ENCODE measurements at regions not wholly inside any gene's neighbourhood (a gene's known extent, or its start where the extent isn't known, plus 50 kb on each side); places are given as distances from the start of the nearest gene placed in this dataset.
"Not testable (repeated sequence)": the region's sequence is repeated elsewhere in the genome, so short reads cannot be mapped to it uniquely, and the experiment has no call there.

DNA sequence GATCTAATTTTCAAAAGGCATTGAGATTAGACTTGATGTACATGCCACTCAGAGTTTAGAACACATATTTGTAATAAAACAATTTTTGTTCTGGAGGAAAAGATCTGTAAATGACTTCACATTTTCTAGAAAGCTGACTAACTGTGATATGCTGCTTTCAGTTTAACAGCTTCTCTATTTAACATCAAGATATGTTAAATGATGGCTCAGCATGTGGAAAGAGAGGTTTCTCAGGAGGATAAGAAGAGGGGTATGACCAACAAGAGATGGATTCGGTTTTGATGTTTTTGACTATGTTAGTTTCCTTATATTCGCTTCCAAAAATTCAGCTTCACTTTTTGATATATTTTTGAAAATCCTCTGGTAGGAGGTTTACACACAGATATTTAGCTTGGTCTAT, 698.7 kb downstream of the GLUD2 start:
- 83 to 91% methylated on average over 2 of the region's 2 CpGs for WGBS, 2 donors
- intact Hi-C loops (cut with DNase I; ENCODE audit: low total_unique reads): no loop called here
- Histone ChIP-seq H3K27ac (no peak overlapping the region), H3K36me3 (ENCODE audit: low read depth, missing control alignments) (no peaks in the 10 kb centered on the region), H3K4me3 (no peak overlapping the region), H3K9me3 (no peaks in the 10 kb centered on the region), H3K27me3 (no peaks in the 10 kb centered on the region), H3K4me1 (no peaks in the 10 kb centered on the region)
- no peak for DNase-seq
- TF ChIP-seq POLR2A (IDR thresholded peaks at IDR 0.05): no peak
- TF ChIP-seq, protein P1, sequence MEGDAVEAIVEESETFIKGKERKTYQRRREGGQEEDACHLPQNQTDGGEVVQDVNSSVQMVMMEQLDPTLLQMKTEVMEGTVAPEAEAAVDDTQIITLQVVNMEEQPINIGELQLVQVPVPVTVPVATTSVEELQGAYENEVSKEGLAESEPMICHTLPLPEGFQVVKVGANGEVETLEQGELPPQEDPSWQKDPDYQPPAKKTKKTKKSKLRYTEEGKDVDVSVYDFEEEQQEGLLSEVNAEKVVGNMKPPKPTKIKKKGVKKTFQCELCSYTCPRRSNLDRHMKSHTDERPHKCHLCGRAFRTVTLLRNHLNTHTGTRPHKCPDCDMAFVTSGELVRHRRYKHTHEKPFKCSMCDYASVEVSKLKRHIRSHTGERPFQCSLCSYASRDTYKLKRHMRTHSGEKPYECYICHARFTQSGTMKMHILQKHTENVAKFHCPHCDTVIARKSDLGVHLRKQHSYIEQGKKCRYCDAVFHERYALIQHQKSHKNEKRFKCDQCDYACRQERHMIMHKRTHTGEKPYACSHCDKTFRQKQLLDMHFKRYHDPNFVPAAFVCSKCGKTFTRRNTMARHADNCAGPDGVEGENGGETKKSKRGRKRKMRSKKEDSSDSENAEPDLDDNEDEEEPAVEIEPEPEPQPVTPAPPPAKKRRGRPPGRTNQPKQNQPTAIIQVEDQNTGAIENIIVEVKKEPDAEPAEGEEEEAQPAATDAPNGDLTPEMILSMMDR (IDR thresholded peaks at IDR 0.05): no peak

DNA sequence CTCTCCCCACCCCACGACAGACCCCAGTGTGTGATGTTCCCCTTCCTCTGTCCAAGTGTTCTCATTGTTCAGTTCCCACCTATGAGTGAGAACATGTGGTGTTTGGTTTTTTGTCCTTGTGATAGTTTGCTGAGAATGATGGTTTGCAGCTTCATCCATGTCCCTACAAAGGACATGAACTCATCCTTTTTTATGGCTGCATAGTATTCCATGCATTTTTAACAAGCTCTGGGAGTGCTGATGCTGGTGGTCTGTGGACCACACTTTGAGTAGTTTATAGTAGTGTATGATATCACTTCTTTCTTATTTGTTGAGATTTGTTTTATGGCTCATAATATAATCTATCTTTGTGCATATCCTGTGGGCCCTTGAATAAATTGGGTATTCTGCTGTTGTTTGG, 706.2 kb downstream of the GLUD2 start:
- H3K4me3 ChIP-seq; H3K27ac ChIP-seq; H3K27me3 ChIP-seq; H3K9me3 ChIP-seq; DNase-seq; intact Hi-C loops (cut with DNase I; ENCODE audit: low total_unique reads); H3K36me3 ChIP-seq (ENCODE audit: low read depth, missing control alignments); H3K4me1 ChIP-seq: not testable (repeated sequence)
- WGBS, 2 donors: 86% methylated on average over 1 of the region's 1 CpG; no CpG with 5 or more reads in 1 of the 2 donors

- H3K4me3 ChIP-seq: no peak overlapping the region
- no peaks in the 10 kb centered on the region for H3K4me1 ChIP-seq
- DNase-seq: no peak
- WGBS, 2 donors: 62 to 89% methylated on average over 2 of the region's 2 CpGs
- intact Hi-C loops (cut with DNase I; ENCODE audit: low total_unique reads): no loop called here
- H3K27ac ChIP-seq: no peak overlapping the region
- H3K36me3 ChIP-seq (ENCODE audit: low read depth, missing control alignments): no peaks in the 10 kb centered on the region
- H3K9me3 ChIP-seq: no peaks in the 10 kb centered on the region
- H3K27me3 ChIP-seq: no peaks in the 10 kb centered on the region
- no peak for TF ChIP-seq POLR2A (IDR thresholded peaks at IDR 0.05)
- TF ChIP-seq, protein P1 (IDR thresholded peaks at IDR 0.05): no peak
Measured at GRCh38 chrX:121754301-121754700, 706.9 kb downstream of the GLUD2 start.

DNA sequence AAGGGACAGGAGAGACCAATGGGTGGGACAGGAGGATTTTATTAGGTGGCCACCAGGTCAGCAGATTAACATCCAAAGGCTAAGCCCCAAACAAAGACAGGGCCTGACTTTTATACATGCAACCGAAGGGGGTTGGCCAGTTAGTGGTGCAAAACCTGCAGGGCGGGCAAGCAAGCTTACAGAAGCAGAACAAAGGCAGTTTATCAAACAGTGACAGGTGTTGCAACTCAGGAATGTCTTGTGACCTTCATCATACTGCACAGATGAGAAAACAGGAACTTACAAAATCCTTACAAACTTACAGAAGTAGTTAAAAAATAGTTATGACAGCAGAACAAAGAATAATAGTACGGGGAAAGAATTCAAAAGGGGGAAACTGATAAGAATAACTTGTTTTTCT, 708.1 kb downstream of the GLUD2 start:
- WGBS, 2 donors: 60 to 69% methylated on average over 2 to 3 of the region's 3 CpGs
- no peaks in the 10 kb centered on the region for H3K36me3 ChIP-seq (ENCODE audit: low read depth, missing control alignments)
- no peak overlapping the region for H3K27ac ChIP-seq
- no peaks in the 10 kb centered on the region for H3K9me3 ChIP-seq
- no peak overlapping the region for H3K4me3 ChIP-seq
- no peaks in the 10 kb centered on the region for H3K4me1 ChIP-seq
- H3K27me3 ChIP-seq: no peaks in the 10 kb centered on the region
- DNase-seq: no peak
- intact Hi-C loops (cut with DNase I; ENCODE audit: low total_unique reads): no loop called here
- TF ChIP-seq POLR2A (IDR thresholded peaks at IDR 0.05): no peak
- TF ChIP-seq, protein P1 (IDR thresholded peaks at IDR 0.05): no peak

DNA sequence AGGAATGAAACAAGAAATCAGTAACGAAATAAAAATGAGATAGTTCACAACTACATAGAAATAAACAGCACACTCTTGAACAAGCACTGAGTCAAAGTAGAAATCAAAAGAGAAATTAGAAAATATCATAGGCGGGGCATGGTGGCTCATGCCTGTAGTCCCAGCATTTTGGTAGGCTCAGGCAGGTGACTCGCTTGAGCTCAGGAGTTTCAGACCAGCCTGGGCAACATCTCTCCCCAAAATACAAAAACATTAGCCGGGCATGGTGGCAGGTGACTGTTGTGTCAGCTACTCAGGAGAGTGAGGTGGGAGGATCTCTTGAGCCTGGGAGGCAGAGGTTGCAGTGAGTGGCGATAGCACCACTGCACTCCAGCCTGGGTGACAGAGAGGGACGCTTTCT, 714.4 kb downstream of the GLUD2 start:
- DNase-seq: no peak
- WGBS, 2 donors: 83 to 84% methylated on average over 6 of the region's 6 CpGs
- TF ChIP-seq, protein P1 (IDR thresholded peaks at IDR 0.05): no peak
- TF ChIP-seq POLR2A (IDR thresholded peaks at IDR 0.05): no peak
- Histone ChIP-seq H3K4me1 (no peaks in the 10 kb centered on the region), H3K36me3 (ENCODE audit: low read depth, missing control alignments) (no peaks in the 10 kb centered on the region), H3K27me3 (no peaks in the 10 kb centered on the region), H3K9me3 (no peaks in the 10 kb centered on the region), H3K27ac (no peak overlapping the region), H3K4me3 (no peak overlapping the region)
- intact Hi-C loops (cut with DNase I; ENCODE audit: low total_unique reads): no loop called here

Measured in testis (tissue), 2 donors.